Keratinocyte (primary cell): ENCODE measurements at regions not wholly inside any gene's neighbourhood (a gene's known extent, or its start where the extent isn't known, plus 50 kb on each side); places are given as distances from the start of the nearest gene placed in this dataset.

Experiments
- DNase-seq: peaks from one replicate; pipeline ENCODE4 v3.0.0-alpha.2; 2011; ENCODE audit warnings: low read depth, missing footprints, low spot score
- FAIRE-seq: peaks from 2 replicates; lab custom pipeline; 2011; peaks lifted over from hg19 to GRCh38; lab: Jason Lieb, UNC
- H2AFZ ChIP-seq: 2 replicates; pipeline ENCODE4 v1.6.0; 2012; ENCODE audit warnings: low read length, control low read depth, inconsistent platforms; ENCODE audit not compliant: control insufficient read depth
- H3K27ac ChIP-seq: 2 replicates; pipeline ENCODE4 v1.5.1; 2011; ENCODE audit warnings: low read length; ENCODE audit not compliant: control insufficient read depth, insufficient read depth
- H3K27me3 ChIP-seq: 3 replicates; pipeline ENCODE4 v1.6.0; 2011; ENCODE audit warnings: low read length; ENCODE audit not compliant: control insufficient read depth, insufficient read depth; ENCODE audit errors: extremely low read depth
- H3K36me3 ChIP-seq, 2 experiments: 2 replicates in 1 of 2; 3 replicates in 1 of 2; pipeline ENCODE4 v1.5.1; 2011; ENCODE audit warnings: low read length in 2 of 2, mild to moderate bottlenecking in 1 of 2; ENCODE audit not compliant: control insufficient read depth in 2 of 2, insufficient read depth in 2 of 2; ENCODE audit errors: extremely low read depth in 1 of 2
- H3K4me1 ChIP-seq: 3 replicates; pipeline ENCODE4 v1.5.1; 2011; ENCODE audit warnings: low read length; ENCODE audit not compliant: control insufficient read depth, insufficient read depth; ENCODE audit errors: extremely low read depth
- H3K4me2 ChIP-seq: 3 replicates; pipeline ENCODE4 v1.6.0; 2011; ENCODE audit warnings: low read depth, low read length; ENCODE audit not compliant: control insufficient read depth, insufficient read depth; ENCODE audit errors: extremely low read depth
- H3K4me3 ChIP-seq, 3 experiments: fragments of 200-600 bp in 1 of 3; sonication (generic) in 1 of 3; 2 replicates in 2 of 3; 3 replicates in 1 of 3; pipeline ENCODE4 v1.5.1; 2011 to 2016; ENCODE audit warnings: low read length in 3 of 3, mild to moderate bottlenecking in 3 of 3, control low read depth in 2 of 3, inconsistent platforms in 1 of 3, low read depth in 1 of 3, mixed read lengths in 1 of 3, mixed run types in 1 of 3, moderate library complexity in 1 of 3; ENCODE audit not compliant: control insufficient read depth in 2 of 3, insufficient read depth in 2 of 3; ENCODE audit errors: extremely low read depth in 1 of 3
- H3K79me2 ChIP-seq: 2 replicates; pipeline ENCODE4 v1.6.0; 2012; ENCODE audit warnings: low read length; ENCODE audit not compliant: control insufficient read depth, insufficient read depth
- H3K9ac ChIP-seq: 3 replicates; pipeline ENCODE4 v1.6.0; 2011; ENCODE audit warnings: low read length; ENCODE audit not compliant: control insufficient read depth, insufficient read depth; ENCODE audit errors: extremely low read depth
- H3K9me1 ChIP-seq: 3 replicates; pipeline ENCODE4 v1.6.0; 2011; ENCODE audit warnings: low read length; ENCODE audit not compliant: control insufficient read depth, insufficient read depth; ENCODE audit errors: extremely low read depth
- H3K9me3 ChIP-seq: 2 replicates; pipeline ENCODE4 v1.5.1; 2012; ENCODE audit warnings: low read depth, low read length; ENCODE audit not compliant: control insufficient read depth
- H4K20me1 ChIP-seq: 3 replicates; pipeline ENCODE4 v1.6.0; 2011; ENCODE audit warnings: low read length; ENCODE audit not compliant: control insufficient read depth, insufficient read depth; ENCODE audit errors: extremely low read depth
- CTCF ChIP-seq, 3 experiments: IDR thresholded peaks in 1 of 3; conservative IDR thresholded peaks in 1 of 3; optimal IDR thresholded peaks in 1 of 3; 2 replicates in 2 of 3; 3 replicates in 1 of 3; pipeline versions ENCODE3 to v1.5.1; 2011; ENCODE audit warnings: low read length in 3 of 3, mild to moderate bottlenecking in 3 of 3, moderate library complexity in 2 of 3, control low read depth in 1 of 3, inconsistent platforms in 1 of 3; ENCODE audit not compliant: insufficient read depth in 2 of 3; ENCODE audit errors: extremely low read depth in 1 of 3
- EZH2 ChIP-seq: IDR thresholded peaks from one replicate; pipeline ENCODE4 v1.6.1; 2012; ENCODE audit warnings: inconsistent platforms, mild to moderate bottlenecking, low read length, moderate library complexity
- dilution Hi-C: fragments of 300-500 bp; cut with MboI; formaldehyde crosslinking; loops from one replicate; pipeline ENCODE4 v1.7.0; 2020; ENCODE audit warnings: low sequenced_read_pairs; ENCODE audit not compliant: extremely low pct_ligation_motif_present

GRCh38 chr5:125026867-125027731 is 280.7 kb upstream of the ZNF608 start:
- no peak overlapping the region for H2AFZ ChIP-seq
- H3K4me3 ChIP-seq: no peak overlapping the region
- H4K20me1 ChIP-seq: no peaks in the 10 kb centered on the region
- H3K4me2 ChIP-seq: no peak overlapping the region
- no peaks in the 10 kb centered on the region for H3K79me2 ChIP-seq
- H3K9me1 ChIP-seq: no peaks in the 10 kb centered on the region
- no peaks in the 10 kb centered on the region for H3K27me3 ChIP-seq
- FAIRE-seq: no peak
- H3K36me3 ChIP-seq: no peaks in the 10 kb centered on the region
- dilution Hi-C loops: no loop called here
- H3K27ac ChIP-seq: no peak overlapping the region
- no peaks in the 10 kb centered on the region for H3K9me3 ChIP-seq
- no peaks in the 10 kb centered on the region for H3K4me1 ChIP-seq
- H3K9ac ChIP-seq: no peak overlapping the region
- no peak for DNase-seq
- no peak for TF ChIP-seq EZH2
- TF ChIP-seq CTCF (optimal IDR thresholded peaks at IDR 0.05 in 1 of 3, IDR thresholded peaks at IDR 0.05 in 1 of 3, conservative IDR thresholded peaks at IDR 0.05 in 1 of 3; ENCODE audit: extremely low read depth in 1 of 3, insufficient read depth in 2 of 3, low read length in 3 of 3): no peak

GRCh38 chr5:125032286-125032685 is 285.8 kb upstream of the ZNF608 start:
- Histone ChIP-seq H3K4me3 (no peak overlapping the region), H2AFZ (no peak overlapping the region)
- dilution Hi-C loops: no loop called here

More at GRCh38 chr5:125032286-125032685, 285.8 kb upstream of the ZNF608 start:
- no peaks in the 10 kb centered on the region for H3K9me3 ChIP-seq
- no peaks in the 10 kb centered on the region for H3K9me1 ChIP-seq
- no peak for TF ChIP-seq EZH2
- no peak for TF ChIP-seq CTCF (optimal IDR thresholded peaks at IDR 0.05 in 1 of 3, IDR thresholded peaks at IDR 0.05 in 1 of 3, conservative IDR thresholded peaks at IDR 0.05 in 1 of 3; ENCODE audit: extremely low read depth in 1 of 3, insufficient read depth in 2 of 3, low read length in 3 of 3)
- no peak overlapping the region for H3K27ac ChIP-seq
- H3K4me1 ChIP-seq: no peaks in the 10 kb centered on the region
- H3K27me3 ChIP-seq: no peaks in the 10 kb centered on the region
- H3K4me2 ChIP-seq: no peak overlapping the region
- H3K9ac ChIP-seq: no peak overlapping the region
- FAIRE-seq (peak; percentile 9), DNase-seq (no peak)
- H3K36me3 ChIP-seq: no peaks in the 10 kb centered on the region
- no peaks in the 10 kb centered on the region for H4K20me1 ChIP-seq
- no peaks in the 10 kb centered on the region for H3K79me2 ChIP-seq
